ENCODE measurements at regions not wholly inside any gene's neighbourhood (a gene's known extent, or its start where the extent isn't known, plus 50 kb on each side); places are given as distances from the start of the nearest gene placed in this dataset.

DNA sequence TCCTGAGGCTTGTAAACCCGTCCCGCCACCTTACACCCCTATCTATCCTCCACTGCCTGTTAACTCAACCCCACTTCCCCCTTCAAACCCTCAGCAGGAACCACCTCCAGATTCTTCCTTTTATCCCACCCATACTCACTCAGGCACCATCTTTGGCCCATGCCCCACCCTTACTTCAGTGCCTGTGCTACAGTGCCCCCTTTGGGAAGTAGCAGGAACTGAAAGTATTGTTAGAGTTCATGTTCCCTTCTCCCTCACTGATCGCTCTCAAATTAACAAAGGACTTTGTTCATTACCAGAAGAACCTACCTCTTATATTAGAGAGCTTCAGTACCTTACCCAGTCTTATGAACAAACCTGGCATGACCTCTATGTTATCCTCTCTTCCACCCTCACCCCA, 92.2 kb upstream of the MOCS2 start:
- ATAC-seq (ENCODE audit: low read depth) (no peak), DNase-seq (no peak)
- no peak overlapping the region for H3K27ac Mint-ChIP-seq
- Histone ChIP-seq H4K20me1 (ENCODE audit: control insufficient read depth, insufficient read depth, low read length, poor library complexity, severe bottlenecking) (no peaks in the 10 kb centered on the region), H3K9me3 (ENCODE audit: control extremely low read depth in 1 of 3, control insufficient read depth in 2 of 3, insufficient read depth in 1 of 3, low read length in 2 of 3) (peaks cover 0 to 3% (median 0%) of the 10 kb centered on the region in 3 donors), H3K4me3 (ENCODE audit: control extremely low read depth in 1 of 5, extremely low read depth in 1 of 5, insufficient read depth in 1 of 5, low read depth in 2 of 5, low read length in 4 of 5) (no peak overlapping the region), H2AFZ (ENCODE audit: insufficient read depth, low read depth, low read length, poor library complexity, severe bottlenecking) (no peak overlapping the region), H3K4me1 (ENCODE audit: control insufficient read depth in 2 of 2, insufficient read depth in 2 of 2, low read length in 2 of 2) (no peaks in the 10 kb centered on the region), H3K27ac (ENCODE audit: low read length in 2 of 2) (no peak overlapping the region), H3K4me2 (replicated peaks; ENCODE audit: low read depth, low read length, poor library complexity, severe bottlenecking) (no peak overlapping the region), H3K27me3 (replicated peaks in 1 of 4; ENCODE audit: control extremely low read depth in 1 of 4, control insufficient read depth in 3 of 4, insufficient read depth in 4 of 4, low read length in 3 of 4) (no peaks in the 10 kb centered on the region), H3K79me2 (ENCODE audit: control insufficient read depth, insufficient read depth, low read length) (no peaks in the 10 kb centered on the region), H3K9ac (ENCODE audit: low read length) (no peak overlapping the region), H3K36me3 (replicated peaks in 1 of 2; ENCODE audit: control extremely low read depth in 1 of 2, control insufficient read depth in 1 of 2, extremely low read depth in 1 of 2, insufficient read depth in 2 of 2, low read length in 1 of 2) (no peaks in the 10 kb centered on the region)
- H3K4me3 Mint-ChIP-seq, result no peak overlapping the region
- no peak for TF ChIP-seq EZH2 (IDR thresholded peaks at IDR 0.05; ENCODE audit: borderline replicate concordance, insufficient read depth, low read depth, low read length, poor library complexity, severe bottlenecking)
- TF ChIP-seq, protein P1, sequence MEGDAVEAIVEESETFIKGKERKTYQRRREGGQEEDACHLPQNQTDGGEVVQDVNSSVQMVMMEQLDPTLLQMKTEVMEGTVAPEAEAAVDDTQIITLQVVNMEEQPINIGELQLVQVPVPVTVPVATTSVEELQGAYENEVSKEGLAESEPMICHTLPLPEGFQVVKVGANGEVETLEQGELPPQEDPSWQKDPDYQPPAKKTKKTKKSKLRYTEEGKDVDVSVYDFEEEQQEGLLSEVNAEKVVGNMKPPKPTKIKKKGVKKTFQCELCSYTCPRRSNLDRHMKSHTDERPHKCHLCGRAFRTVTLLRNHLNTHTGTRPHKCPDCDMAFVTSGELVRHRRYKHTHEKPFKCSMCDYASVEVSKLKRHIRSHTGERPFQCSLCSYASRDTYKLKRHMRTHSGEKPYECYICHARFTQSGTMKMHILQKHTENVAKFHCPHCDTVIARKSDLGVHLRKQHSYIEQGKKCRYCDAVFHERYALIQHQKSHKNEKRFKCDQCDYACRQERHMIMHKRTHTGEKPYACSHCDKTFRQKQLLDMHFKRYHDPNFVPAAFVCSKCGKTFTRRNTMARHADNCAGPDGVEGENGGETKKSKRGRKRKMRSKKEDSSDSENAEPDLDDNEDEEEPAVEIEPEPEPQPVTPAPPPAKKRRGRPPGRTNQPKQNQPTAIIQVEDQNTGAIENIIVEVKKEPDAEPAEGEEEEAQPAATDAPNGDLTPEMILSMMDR (IDR thresholded peaks at IDR 0.05), result no peak
- H3K9me3 Mint-ChIP-seq (ENCODE audit: insufficient read depth), result no peaks in the 10 kb centered on the region
- 93% methylated on average over 3 of the region's 3 CpGs for WGBS (ENCODE audit: insufficient coverage)
- H3K4me1 Mint-ChIP-seq, result no peaks in the 10 kb centered on the region
- ChIA-PET POLR2A (no interaction called here), CTCF (no interaction called here)
- intact Hi-C loops (cut with micrococcal nuclease), result no loop called here
- no peaks in the 10 kb centered on the region for H3K27me3 Mint-ChIP-seq

GRCh38 chr5:53206562-53206961, 97.0 kb upstream of the MOCS2 start:
- POLR2A ChIA-PET, result no interaction called here
- no peak overlapping the region for H3K4me3 Mint-ChIP-seq
- H3K4me2 ChIP-seq (replicated peaks; ENCODE audit: low read depth, low read length, poor library complexity, severe bottlenecking), result no peak overlapping the region
- intact Hi-C loops (cut with micrococcal nuclease), result no loop called here
- CTCF ChIA-PET, result no interaction called here
- no peaks in the 10 kb centered on the region for H3K27me3 Mint-ChIP-seq
- no peaks in the 10 kb centered on the region for H3K4me1 ChIP-seq (ENCODE audit: control insufficient read depth in 2 of 2, insufficient read depth in 2 of 2, low read length in 2 of 2)
- no peaks in the 10 kb centered on the region for H3K27me3 ChIP-seq (replicated peaks in 1 of 4; ENCODE audit: control extremely low read depth in 1 of 4, control insufficient read depth in 3 of 4, insufficient read depth in 4 of 4, low read length in 3 of 4)
- ATAC-seq (ENCODE audit: low read depth) (no peak), DNase-seq (no peak)
- no peak overlapping the region for H2AFZ ChIP-seq (ENCODE audit: insufficient read depth, low read depth, low read length, poor library complexity, severe bottlenecking)
- no peak overlapping the region for H3K27ac Mint-ChIP-seq
- TF ChIP-seq, protein P1 (IDR thresholded peaks at IDR 0.05), result no peak
- H3K9me3 Mint-ChIP-seq (ENCODE audit: insufficient read depth), result no peaks in the 10 kb centered on the region
- H4K20me1 ChIP-seq (ENCODE audit: control insufficient read depth, insufficient read depth, low read length, poor library complexity, severe bottlenecking), result no peaks in the 10 kb centered on the region
- no peaks in the 10 kb centered on the region for H3K79me2 ChIP-seq (ENCODE audit: control insufficient read depth, insufficient read depth, low read length)
- no peak overlapping the region for H3K27ac ChIP-seq (ENCODE audit: low read length in 2 of 2)
- no peak overlapping the region for H3K4me3 ChIP-seq (ENCODE audit: control extremely low read depth in 1 of 5, extremely low read depth in 1 of 5, insufficient read depth in 1 of 5, low read depth in 2 of 5, low read length in 4 of 5)
- 83% methylated on average over 9 of the region's 9 CpGs for WGBS (ENCODE audit: insufficient coverage)
- H3K4me1 Mint-ChIP-seq, result no peaks in the 10 kb centered on the region
- H3K9ac ChIP-seq (ENCODE audit: low read length), result no peak overlapping the region
- H3K36me3 ChIP-seq (replicated peaks in 1 of 2; ENCODE audit: control extremely low read depth in 1 of 2, control insufficient read depth in 1 of 2, extremely low read depth in 1 of 2, insufficient read depth in 2 of 2, low read length in 1 of 2), result no peaks in the 10 kb centered on the region
- peaks cover 0 to 3% (median 0%) of the 10 kb centered on the region in 3 donors for H3K9me3 ChIP-seq (ENCODE audit: control extremely low read depth in 1 of 3, control insufficient read depth in 2 of 3, insufficient read depth in 1 of 3, low read length in 2 of 3)

Measured in B cell (primary cell).